HG03064 (cell line): ENCODE measurements at regions not wholly inside any gene's neighbourhood (a gene's known extent, or its start where the extent isn't known, plus 50 kb on each side); places are given as distances from the start of the nearest gene placed in this dataset.
A peak's percentile ranks its signal among the peaks of the same experiment; 100 is the strongest.
"Not testable (repeated sequence)": the region's sequence is repeated elsewhere in the genome, so short reads cannot be mapped to it uniquely, and the experiment has no call there.

Source experiments
- ATAC-seq: cut with Tn5 transposase; IDR thresholded peaks from one replicate; pipeline ENCODE4 v1.9.1; 2021; ENCODE audit warnings: low read depth; ENCODE audit not compliant: unreplicated experiment

DNA sequence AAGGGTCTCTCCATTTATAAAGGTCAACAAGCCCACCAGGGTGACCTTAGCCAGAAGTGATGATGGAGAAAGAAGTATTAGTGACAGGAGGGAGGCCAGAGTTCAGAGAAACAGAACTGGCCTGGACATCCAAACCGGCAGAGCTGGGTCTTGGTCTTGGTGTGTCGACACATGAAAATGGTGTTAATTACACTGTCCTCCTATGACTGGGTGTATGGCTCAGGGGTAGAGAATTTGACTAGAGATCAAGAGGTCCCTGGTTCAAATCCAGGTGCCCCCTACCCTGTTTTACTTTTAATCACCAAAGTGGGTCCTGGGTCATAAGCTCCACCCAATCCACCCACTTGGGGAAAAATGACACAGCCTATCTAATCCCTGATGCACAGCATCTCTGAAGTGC, 110.6 kb upstream of the ZNF746 start:
- ATAC-seq: no peak

- no peak for ATAC-seq
Measured at GRCh38 chr7:149607683-149608082, 110.1 kb upstream of the ZNF746 start.

DNA sequence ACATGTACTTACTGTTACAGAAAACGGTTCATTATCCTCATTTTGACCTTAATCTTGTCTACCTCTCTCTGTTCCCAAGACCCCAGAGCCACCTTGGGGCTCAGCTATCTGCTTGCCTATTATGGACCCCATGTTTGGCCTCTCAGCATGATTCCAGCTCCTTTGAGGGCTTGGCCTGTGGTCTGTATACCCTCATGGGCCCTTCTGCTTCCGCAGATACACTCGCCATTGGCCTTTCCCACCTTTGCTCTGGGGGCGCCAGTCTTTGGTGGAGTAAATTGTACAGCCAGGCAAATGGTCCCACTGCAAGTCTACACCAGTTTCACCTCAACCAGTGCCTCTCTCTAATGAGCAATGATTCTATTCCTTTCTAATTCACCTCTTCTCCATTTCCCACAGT, 109.2 kb upstream of the ZNF746 start:
- no peak for ATAC-seq

DNA sequence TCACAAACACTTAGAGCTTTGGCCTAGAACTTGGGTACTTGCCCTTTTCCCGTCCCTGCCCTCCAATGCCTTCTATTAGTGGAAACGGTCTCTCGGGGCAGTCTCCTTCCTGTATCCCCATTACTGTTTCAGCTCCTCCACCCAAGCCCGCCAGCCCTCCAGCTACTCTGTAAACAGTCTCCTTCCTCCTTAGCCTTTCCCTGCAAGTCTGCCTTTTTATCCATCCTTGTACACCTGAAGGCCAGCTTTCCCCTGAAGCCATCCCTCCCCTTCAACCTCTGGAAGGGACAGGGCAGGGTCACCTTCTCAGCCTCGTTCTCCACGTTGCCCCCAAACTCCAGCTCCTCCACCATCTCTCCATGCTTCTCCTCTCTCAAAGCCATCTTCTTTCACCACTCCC, 108.1 kb upstream of the ZNF746 start:
- ATAC-seq: no peak

- ATAC-seq: no peak
Measured at GRCh38 chr7:149604521-149604920, 106.9 kb upstream of the ZNF746 start.

DNA sequence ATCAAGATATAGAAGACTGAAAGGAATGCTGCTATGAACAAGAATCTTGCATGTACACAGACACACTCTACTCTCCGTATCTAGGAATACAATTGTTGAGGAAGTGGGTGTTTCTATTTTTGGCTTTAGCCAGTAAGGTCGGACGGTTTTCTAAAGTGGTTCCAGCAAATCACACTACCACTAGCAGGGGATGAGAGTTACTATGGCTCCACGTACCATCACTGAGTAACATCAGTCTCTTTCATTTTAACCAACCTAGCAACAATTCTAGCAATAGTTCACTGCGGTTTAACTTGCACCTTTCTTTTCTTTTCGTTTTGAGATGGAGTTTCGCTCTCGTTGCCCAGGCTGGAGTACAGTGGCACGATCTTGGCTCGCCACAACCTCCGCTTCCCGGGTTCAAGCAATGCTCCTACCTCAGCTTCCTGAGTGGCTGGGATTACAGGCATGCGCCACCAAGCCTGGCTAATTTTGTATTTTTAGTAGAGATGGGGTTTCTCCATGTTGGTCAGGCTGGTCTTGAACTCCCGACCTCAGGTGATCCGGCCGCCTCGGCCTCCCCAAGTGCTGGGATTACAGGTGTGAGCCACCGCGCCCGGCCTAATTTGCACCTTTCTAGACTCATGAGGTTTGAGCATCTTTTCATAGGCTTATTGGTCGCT, 103.2 kb upstream of the ZNF746 start:
- ATAC-seq: peak; percentile 96

DNA sequence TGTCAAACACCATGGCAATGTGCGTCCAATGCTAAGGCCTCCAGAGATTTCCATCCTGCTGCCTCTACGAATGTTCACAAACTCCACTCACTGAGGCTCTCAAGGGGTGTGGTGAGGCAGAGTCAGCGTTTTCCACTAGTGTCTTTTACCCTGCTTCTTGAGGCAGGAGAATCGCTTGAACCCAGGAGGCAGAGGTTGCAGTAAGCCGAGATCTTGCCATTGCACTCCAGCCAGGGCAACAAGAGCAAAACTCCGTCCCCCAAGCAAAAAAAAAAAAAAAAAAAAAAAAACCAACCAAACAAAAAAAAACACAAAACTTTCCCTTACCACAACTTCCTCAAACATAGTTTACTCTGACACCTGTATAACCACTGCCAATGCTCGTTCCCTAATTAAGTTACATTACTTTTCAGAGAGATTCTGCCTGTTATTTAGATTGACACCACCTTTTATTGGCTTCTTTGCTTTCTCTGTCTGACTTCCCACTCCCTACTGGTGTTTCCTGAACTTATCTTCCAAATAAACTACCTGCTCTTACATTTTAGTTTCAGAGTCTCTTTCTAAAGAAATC, 102.1 kb upstream of the ZNF746 start:
- ATAC-seq: no peak

GRCh38 chr7:149598721-149599308, 101.2 kb upstream of the ZNF746 start:
- ATAC-seq: no peak

DNA sequence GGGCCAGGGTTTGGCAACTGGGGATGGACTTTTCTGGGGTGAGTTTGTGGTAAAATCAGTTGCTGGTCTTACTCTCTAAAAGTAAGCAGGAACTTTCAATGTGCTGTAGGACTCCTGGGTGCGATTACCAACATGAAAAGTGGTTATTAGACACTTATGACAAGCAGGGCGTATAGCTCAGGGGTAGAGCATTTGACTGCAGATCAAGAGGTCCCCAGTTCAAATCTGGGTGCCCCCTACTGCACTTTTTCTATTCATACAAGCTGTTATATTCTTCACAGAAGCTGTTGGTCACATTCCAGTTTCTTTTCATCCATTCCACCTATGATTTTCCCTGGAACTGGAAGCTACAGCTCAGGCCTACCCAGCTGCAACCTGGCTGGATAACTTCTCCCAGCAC, 100.2 kb upstream of the ZNF746 start:
- ATAC-seq: not testable (repeated sequence)

DNA sequence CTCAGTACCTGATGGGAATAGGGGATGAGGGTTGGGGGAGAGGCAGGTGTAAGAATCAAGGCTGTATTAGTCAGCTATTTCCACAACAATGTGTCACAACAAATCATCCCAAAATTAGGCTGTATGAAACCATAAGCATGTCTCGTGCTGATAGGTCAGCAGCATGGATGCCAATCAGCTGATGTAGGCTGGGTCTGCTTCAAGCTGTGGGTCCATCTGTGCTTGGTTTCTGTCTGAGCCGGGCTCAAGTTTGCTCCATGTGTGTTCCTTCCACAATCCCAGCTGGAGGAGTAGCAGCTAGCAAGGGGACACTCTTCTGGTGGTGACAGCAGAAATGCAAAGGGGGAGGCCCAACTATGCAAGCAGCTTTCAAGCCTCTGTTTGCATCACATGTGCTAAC, 97.9 kb upstream of the ZNF746 start:
- no peak for ATAC-seq

DNA sequence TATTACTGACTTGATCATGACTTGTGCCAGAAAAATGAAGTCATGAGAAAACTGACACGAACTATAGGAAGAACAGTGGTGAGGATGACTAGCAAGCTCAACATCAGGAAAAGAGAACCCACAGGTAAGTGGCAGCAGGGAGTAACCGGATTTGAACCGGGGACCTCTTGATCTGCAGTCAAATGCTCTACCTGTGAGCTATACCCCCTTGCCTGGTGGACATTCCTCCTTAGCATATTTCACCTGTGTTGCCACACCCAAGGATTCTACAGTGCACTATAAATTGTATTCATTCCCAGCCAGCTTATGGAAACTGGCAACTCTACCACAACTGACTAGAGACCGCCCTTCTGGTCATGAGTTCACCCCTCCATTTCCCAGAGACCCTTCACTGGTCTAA, 97.5 kb upstream of the ZNF746 start:
- ATAC-seq: no peak

DNA sequence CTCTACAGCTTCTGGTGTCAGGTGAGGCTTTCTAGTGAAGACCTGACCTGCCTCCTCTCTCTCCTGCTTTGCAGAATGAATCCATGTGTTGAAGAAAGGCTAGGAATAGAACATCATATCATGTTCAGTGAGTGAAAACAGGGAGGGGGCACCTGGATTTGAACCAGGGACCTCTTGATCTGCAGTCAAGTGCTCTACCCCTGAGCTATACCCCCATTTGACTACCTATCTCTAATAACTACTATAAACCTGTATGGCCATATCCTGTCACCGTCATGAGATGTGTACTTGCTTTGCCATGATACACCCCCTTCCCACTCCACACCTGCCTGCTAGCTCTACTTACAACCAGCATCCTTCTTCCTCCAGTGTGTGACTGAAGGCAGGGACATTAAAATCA, 91.3 kb upstream of the ZNF746 start:
- ATAC-seq: no peak

GRCh38 chr7:149586646-149587645, 89.3 kb upstream of the ZNF746 start:
- ATAC-seq: no peak

- ATAC-seq: no peak
Measured at GRCh38 chr7:149584530-149584929, 86.9 kb upstream of the ZNF746 start.

DNA sequence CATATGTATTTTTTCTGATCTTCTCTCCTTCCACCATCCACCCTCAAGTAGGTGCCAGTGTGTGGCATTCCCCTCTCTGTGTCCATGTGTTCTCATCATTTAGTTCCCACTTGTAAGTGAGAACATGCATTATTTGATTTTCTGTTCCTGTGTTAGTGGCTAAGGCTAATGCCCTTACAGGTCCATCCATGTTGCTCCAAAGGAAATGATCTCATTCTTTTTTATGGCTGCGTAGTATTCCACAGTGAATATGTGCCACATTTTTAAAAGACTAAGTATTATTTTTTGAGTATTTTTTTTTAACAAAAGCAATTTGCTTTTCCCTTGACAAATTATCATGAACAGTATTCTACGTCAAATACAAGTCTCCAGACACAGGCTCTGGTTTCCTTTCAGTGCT, 86.4 kb upstream of the ZNF746 start:
- ATAC-seq: no peak

GRCh38 chr7:149580328-149580727, 82.7 kb upstream of the ZNF746 start:
- ATAC-seq: no peak

- ATAC-seq: not testable (repeated sequence)
Measured at GRCh38 chr7:149579365-149579764, 81.8 kb upstream of the ZNF746 start.

DNA sequence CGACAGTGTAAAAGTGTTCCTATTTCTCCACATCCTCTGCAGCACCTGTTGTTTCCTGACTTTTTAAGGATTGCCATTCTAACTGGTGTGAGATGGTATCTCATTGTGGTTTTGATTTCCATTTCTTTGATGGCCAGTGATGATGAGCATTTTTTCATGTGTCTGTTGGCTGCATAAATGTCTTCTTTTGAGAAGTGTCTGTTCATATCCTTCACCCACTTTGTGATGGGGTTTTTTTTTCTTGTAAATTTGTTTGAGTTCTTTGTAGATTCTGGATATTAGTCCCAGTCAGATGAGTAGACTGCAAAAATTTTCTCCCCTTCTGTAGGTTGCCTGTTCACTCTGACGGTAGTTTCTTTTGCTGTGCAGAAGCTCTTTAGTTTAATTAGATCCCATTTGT, 76.8 kb upstream of the ZNF746 start:
- not testable (repeated sequence) for ATAC-seq

DNA sequence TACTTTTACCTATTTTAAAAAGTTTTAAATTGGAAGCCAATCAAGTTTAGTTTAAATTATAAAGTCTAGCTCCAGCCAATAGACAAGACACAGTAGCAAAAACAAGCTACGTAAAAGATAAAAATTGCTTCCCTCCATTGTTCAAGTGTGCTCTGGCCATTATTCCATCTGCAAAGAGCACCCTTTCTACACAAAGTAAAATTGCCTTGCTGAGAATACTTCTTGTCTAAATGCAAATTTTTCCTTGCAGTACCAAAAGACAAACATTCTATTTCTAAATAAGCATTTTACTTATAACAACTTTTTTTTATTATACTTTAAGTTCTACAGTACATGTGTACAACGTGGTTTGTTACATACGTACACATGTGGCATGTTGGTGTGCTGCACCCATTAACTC, 75.9 kb upstream of the ZNF746 start:
- no peak for ATAC-seq

GRCh38 chr7:149572920-149573319, 75.3 kb upstream of the ZNF746 start:
- not testable (repeated sequence) for ATAC-seq

DNA sequence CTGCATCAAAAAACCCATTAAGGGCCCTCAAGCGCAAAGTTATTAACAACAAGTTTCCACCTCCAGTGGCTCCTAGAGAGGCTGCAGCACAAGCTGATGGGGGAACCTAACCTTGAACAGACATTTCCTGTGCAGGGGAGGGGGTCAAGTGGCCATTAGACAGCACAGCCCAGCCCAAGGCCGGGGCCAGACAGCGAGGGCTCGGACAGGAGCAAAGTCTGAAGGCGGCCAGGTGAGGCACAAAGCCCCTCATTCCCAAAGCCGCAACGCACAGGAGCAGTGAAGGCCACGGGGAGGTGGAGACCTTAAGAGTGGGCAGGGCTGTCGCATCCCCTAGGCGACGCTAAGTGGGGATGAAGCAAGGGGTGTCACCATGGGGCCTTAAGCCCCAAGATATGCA, 73.2 kb upstream of the ZNF746 start:
- no peak for ATAC-seq
